ENCODE measurements at regions not wholly inside any gene's neighbourhood (a gene's known extent, or its start where the extent isn't known, plus 50 kb on each side); places are given as distances from the start of the nearest gene placed in this dataset.

DNA sequence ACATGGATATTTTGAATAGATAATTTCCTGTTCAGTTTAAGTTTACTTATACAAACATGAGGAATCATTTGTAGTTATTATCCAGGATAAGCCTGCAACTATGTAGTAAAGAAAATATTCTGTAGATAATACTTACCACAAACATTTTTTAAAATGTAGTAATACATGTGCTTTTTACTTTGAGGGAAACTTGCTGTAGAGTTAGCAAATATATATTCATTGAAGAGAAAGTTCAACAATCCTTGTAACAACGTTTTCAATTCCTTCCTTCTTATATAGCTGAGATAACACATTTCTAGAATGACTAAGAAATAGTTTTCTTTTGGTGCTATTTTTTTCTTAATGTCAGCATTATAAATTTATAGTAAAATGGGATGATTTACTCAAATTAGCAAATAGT, 664.6 kb upstream of the ADAMTS5 start:
- TF ChIP-seq, protein P1, sequence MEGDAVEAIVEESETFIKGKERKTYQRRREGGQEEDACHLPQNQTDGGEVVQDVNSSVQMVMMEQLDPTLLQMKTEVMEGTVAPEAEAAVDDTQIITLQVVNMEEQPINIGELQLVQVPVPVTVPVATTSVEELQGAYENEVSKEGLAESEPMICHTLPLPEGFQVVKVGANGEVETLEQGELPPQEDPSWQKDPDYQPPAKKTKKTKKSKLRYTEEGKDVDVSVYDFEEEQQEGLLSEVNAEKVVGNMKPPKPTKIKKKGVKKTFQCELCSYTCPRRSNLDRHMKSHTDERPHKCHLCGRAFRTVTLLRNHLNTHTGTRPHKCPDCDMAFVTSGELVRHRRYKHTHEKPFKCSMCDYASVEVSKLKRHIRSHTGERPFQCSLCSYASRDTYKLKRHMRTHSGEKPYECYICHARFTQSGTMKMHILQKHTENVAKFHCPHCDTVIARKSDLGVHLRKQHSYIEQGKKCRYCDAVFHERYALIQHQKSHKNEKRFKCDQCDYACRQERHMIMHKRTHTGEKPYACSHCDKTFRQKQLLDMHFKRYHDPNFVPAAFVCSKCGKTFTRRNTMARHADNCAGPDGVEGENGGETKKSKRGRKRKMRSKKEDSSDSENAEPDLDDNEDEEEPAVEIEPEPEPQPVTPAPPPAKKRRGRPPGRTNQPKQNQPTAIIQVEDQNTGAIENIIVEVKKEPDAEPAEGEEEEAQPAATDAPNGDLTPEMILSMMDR (conservative IDR thresholded peaks at IDR 0.05) = no peak
- H3K9me3 ChIP-seq (ENCODE audit: control insufficient read depth, low read length) = peaks cover 3% of the 10 kb centered on the region
- H3K4me3 ChIP-seq (ENCODE audit: low read length) = no peak overlapping the region
- WGBS, 2 experiments (ENCODE audit: insufficient coverage in 1 of 2, insufficient read length in 1 of 2) = no CpG with 5 or more reads among the region's 1 CpG
- H3K27me3 ChIP-seq (ENCODE audit: control insufficient read depth, insufficient read depth, low read length, poor library complexity, severe bottlenecking) = no peaks in the 10 kb centered on the region
- no peaks in the 10 kb centered on the region for H3K27me3 Mint-ChIP-seq (ENCODE audit: insufficient read depth)
- H3K4me3 Mint-ChIP-seq = no peak overlapping the region
- no peaks in the 10 kb centered on the region for H3K4me1 ChIP-seq (ENCODE audit: control insufficient read depth, insufficient read depth, low read length)
- H3K4me1 Mint-ChIP-seq = no peaks in the 10 kb centered on the region
- DNase-seq = no peak
- H3K27ac Mint-ChIP-seq = no peak overlapping the region
- H3K9me3 Mint-ChIP-seq = no peaks in the 10 kb centered on the region
- no peaks in the 10 kb centered on the region for H3K36me3 Mint-ChIP-seq (ENCODE audit: low read depth)
- H3K9ac ChIP-seq (ENCODE audit: extremely low read depth, low read length, poor library complexity, severe bottlenecking) = no peak overlapping the region
- H3K36me3 ChIP-seq (ENCODE audit: control insufficient read depth, insufficient read depth, low read length) = no peaks in the 10 kb centered on the region
- H3K27ac ChIP-seq (ENCODE audit: low read depth, low read length) = no peak overlapping the region

DNA sequence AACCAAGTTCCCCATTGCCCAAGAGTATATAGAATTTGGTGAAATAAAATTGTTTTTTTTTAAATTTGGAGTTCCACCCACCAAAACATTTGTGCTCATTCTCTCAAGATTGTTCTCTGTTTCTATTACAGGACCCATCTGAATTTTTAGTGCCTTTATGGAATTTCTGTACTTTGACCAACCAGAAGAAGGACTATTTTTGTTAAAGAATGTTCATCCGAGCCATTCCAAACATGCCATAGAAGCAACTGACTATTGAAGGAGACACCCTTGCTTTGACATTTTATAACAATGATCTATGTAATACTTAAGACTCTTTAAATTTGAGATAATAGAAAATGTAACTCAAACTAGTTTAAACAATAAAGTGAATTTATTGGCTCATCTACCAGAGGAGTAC, 655.7 kb upstream of the ADAMTS5 start:
- no peaks in the 10 kb centered on the region for H3K4me1 ChIP-seq (ENCODE audit: control insufficient read depth, insufficient read depth, low read length)
- no peaks in the 10 kb centered on the region for H3K9me3 Mint-ChIP-seq
- no peak overlapping the region for H3K4me3 Mint-ChIP-seq
- no peak overlapping the region for H3K9ac ChIP-seq (ENCODE audit: extremely low read depth, low read length, poor library complexity, severe bottlenecking)
- peaks cover 3% of the 10 kb centered on the region for H3K9me3 ChIP-seq (ENCODE audit: control insufficient read depth, low read length)
- H3K4me3 ChIP-seq (ENCODE audit: low read length) = no peak overlapping the region
- H3K36me3 ChIP-seq (ENCODE audit: control insufficient read depth, insufficient read depth, low read length) = no peaks in the 10 kb centered on the region
- H3K27ac Mint-ChIP-seq = no peak overlapping the region
- H3K27me3 Mint-ChIP-seq (ENCODE audit: insufficient read depth) = no peaks in the 10 kb centered on the region
- 88% methylated on average over 1 of the region's 1 CpG; no CpG with 5 or more reads in 1 of the 2 experiments for WGBS, 2 experiments (ENCODE audit: insufficient coverage in 1 of 2, insufficient read length in 1 of 2)
- TF ChIP-seq, protein P1 (conservative IDR thresholded peaks at IDR 0.05) = no peak
- H3K36me3 Mint-ChIP-seq (ENCODE audit: low read depth) = no peaks in the 10 kb centered on the region
- no peaks in the 10 kb centered on the region for H3K27me3 ChIP-seq (ENCODE audit: control insufficient read depth, insufficient read depth, low read length, poor library complexity, severe bottlenecking)
- no peak overlapping the region for H3K27ac ChIP-seq (ENCODE audit: low read depth, low read length)
- H3K4me1 Mint-ChIP-seq = no peaks in the 10 kb centered on the region
- DNase-seq = no peak

DNA sequence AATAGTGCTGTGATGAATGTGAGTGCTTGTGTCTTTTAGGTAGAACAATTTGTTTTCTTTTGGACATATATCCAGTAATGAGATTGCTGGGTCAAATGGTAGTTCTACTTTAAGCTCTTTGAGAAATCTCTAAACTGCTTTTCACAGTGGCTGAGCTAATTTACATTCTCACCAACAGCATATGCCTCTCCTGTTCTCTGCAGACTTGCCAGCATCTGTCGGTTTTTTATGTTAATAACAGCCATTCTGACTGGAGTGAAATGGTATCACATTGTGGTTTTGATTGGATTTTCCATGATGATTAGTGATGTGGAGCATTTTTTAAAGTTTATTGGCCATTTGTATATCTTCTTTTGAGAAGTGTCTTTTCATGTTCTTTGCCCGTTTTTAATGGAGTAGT, 647.3 kb upstream of the ADAMTS5 start:
- H3K4me1 Mint-ChIP-seq = no peaks in the 10 kb centered on the region
- Histone ChIP-seq H3K4me3 (ENCODE audit: low read length) (no peak overlapping the region), H3K9me3 (ENCODE audit: control insufficient read depth, low read length) (no peaks in the 10 kb centered on the region), H3K27me3 (ENCODE audit: control insufficient read depth, insufficient read depth, low read length, poor library complexity, severe bottlenecking) (no peaks in the 10 kb centered on the region), H3K9ac (ENCODE audit: extremely low read depth, low read length, poor library complexity, severe bottlenecking) (no peak overlapping the region), H3K36me3 (ENCODE audit: control insufficient read depth, insufficient read depth, low read length) (no peaks in the 10 kb centered on the region), H3K4me1 (ENCODE audit: control insufficient read depth, insufficient read depth, low read length) (no peaks in the 10 kb centered on the region), H3K27ac (ENCODE audit: low read depth, low read length) (no peak overlapping the region)
- peaks cover 3% of the 10 kb centered on the region for H3K9me3 Mint-ChIP-seq
- no peak overlapping the region for H3K4me3 Mint-ChIP-seq
- DNase-seq = no peak
- H3K27ac Mint-ChIP-seq = no peak overlapping the region
- WGBS, 2 experiments (ENCODE audit: insufficient coverage in 1 of 2, insufficient read length in 1 of 2) = 83% methylated on average over 2 of the region's 2 CpGs; no CpG with 5 or more reads in 1 of the 2 experiments
- no peaks in the 10 kb centered on the region for H3K36me3 Mint-ChIP-seq (ENCODE audit: low read depth)
- TF ChIP-seq, protein P1 (conservative IDR thresholded peaks at IDR 0.05) = no peak
- H3K27me3 Mint-ChIP-seq (ENCODE audit: insufficient read depth) = no peaks in the 10 kb centered on the region

Measured in endodermal cell (in vitro differentiated cells).